ENCODE measurements at regions not wholly inside any gene's neighbourhood (a gene's known extent, or its start where the extent isn't known, plus 50 kb on each side); places are given as distances from the start of the nearest gene placed in this dataset.

DNA sequence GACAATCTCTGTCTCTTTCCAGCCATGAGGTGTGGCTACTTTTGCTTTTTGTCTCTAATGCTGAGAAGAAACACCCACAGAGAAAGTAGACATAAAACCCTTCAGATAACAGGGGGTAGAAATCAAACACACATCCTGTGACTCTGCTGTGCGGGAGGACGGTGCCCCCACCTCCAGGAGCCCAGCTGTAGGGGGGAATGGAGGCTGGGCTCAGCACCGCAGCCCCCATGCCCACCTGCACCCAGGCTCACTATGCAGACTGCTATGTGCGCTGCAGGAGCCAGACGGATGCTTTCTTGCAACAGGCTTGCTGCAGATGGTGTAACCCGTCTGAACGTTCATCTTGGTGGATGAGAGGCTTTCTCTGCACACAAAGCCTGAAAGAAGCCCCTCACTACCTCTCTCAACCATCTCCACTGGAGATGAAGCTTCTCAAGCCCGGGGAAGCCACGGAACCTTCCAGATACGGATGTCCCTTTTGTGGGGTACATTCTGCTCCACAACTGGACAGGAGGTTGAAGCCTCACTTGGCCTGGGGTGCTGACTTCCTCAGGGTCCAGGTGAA, 207.2 kb downstream of the GADD45G start:
- TF ChIP-seq, protein P1, sequence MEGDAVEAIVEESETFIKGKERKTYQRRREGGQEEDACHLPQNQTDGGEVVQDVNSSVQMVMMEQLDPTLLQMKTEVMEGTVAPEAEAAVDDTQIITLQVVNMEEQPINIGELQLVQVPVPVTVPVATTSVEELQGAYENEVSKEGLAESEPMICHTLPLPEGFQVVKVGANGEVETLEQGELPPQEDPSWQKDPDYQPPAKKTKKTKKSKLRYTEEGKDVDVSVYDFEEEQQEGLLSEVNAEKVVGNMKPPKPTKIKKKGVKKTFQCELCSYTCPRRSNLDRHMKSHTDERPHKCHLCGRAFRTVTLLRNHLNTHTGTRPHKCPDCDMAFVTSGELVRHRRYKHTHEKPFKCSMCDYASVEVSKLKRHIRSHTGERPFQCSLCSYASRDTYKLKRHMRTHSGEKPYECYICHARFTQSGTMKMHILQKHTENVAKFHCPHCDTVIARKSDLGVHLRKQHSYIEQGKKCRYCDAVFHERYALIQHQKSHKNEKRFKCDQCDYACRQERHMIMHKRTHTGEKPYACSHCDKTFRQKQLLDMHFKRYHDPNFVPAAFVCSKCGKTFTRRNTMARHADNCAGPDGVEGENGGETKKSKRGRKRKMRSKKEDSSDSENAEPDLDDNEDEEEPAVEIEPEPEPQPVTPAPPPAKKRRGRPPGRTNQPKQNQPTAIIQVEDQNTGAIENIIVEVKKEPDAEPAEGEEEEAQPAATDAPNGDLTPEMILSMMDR (IDR thresholded peaks at IDR 0.05), result no peak

DNA sequence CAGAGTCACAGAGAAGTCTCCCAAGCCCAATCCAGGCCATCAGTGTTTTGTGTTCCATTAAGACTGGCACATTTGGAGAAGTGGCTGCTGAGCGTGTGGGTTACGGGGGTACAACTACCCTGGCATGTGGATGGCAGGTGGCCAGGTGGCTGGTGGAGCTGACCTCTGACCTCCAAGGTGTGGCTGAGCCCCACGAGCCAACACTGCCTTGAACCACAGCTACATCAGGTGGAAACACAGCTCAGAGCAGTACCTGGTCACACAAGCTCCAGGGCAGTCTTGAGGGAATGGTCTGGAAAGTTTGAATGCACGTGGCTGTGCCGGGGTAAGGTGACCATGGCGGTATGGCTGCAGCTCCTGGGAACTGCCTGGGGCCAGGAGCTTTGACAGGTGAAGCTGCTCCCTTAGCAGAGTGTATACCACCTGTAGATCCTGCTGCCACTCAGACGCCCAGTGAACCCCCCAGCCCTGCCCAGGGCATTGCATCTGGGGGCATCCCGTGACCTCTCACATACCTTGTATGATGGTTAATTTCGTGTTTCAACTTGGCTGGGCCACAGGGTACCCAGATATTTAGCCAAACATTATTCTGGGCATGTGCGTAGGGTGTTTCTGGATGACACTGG, 207.9 kb downstream of the GADD45G start:
- TF ChIP-seq, protein P1 (IDR thresholded peaks at IDR 0.05), result no peak

DNA sequence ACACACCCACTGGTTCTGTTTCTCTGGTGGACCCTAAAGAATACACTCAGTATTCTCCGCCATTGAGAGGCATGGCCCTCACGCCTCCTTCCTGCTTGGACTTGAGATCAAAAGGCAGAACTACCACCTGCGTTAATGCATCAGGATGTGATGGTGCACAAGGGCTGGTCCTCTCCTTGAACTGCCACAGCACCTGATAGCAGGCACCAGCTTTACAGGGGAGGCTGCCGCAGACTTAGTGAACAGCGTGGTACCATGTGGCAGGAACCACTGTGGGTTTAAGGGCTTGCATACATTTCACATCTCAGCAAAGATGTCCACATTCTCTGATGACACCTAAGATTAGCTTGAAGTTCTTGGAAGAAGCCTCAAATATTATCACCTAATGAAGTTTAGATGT, 208.7 kb downstream of the GADD45G start:
- TF ChIP-seq, protein P1 (IDR thresholded peaks at IDR 0.05), result no peak

DNA sequence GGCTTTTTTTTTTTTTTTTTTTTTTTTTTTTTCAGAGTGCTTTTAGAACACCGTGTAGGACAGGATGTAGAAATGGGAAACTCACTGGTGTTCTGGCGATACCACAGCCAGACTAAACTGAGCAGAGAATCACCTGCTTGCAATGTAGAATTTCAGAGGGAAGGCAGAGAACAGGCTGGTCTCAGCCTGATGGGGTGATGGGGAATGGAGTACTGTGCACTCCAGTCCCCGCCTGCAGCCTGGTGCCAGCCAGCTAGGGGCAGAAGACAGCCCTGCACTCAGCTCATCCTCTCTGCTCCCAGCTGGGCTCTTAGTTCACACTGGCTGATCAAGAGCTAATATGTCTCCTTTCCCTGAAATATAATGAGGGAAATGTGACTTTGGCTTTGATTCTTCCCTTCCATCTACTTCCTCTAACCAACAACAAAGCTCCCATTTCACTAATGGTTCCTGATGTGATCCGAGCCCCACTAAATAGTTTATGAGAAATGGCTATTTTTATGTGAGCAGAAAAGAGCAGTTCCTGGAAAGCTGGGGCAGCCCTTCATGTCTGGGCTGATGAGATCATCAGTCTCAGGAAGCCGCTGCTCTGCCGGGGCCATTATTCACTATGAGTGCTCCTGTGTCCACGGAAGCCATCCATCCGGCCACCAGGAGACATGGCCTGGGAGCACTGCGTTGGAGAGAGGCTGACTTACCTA, 209.7 kb downstream of the GADD45G start:
- TF ChIP-seq, protein P1 (IDR thresholded peaks at IDR 0.05), result no peak

DNA sequence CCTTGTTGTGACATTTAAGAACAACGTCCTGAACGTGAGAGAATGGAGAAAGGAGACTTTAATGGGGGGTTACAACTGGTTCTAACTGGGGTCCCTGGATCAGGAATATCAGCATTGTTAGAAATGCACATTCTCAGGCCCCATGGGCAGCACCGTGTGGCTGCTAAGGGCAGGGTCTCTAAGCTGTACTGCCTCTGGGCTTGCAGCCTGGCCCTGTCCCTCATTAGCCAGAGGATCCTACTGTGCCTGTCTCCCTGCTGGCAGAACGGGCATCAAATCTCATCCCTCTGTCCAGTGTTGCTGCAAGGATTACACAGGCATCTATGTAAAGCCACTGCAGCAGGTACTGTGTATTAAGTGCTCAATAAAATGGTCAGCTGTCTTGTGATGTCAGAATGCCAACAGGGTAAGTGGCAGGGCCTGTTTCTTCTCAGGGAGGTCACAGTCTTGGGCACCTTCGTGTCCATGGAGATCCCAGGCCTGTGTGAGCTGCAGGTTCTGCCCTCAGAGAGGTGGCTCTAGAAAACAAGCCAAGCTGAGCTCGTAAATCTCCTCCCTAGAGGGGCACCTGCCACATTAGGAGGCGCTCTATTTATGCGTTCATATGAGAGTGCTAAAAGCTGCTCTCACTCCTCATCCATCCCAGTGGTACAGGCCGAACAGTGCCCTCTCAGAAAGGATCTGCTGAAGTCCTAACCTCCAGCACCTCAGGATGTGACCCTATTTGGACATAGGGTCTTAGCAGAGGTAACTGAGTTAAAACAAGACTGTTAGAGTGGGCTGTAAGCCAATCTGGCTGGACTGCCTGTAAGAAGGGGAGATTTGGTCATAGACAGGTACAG, 210.5 kb downstream of the GADD45G start:
- TF ChIP-seq, protein P1 (IDR thresholded peaks at IDR 0.05), result no peak

DNA sequence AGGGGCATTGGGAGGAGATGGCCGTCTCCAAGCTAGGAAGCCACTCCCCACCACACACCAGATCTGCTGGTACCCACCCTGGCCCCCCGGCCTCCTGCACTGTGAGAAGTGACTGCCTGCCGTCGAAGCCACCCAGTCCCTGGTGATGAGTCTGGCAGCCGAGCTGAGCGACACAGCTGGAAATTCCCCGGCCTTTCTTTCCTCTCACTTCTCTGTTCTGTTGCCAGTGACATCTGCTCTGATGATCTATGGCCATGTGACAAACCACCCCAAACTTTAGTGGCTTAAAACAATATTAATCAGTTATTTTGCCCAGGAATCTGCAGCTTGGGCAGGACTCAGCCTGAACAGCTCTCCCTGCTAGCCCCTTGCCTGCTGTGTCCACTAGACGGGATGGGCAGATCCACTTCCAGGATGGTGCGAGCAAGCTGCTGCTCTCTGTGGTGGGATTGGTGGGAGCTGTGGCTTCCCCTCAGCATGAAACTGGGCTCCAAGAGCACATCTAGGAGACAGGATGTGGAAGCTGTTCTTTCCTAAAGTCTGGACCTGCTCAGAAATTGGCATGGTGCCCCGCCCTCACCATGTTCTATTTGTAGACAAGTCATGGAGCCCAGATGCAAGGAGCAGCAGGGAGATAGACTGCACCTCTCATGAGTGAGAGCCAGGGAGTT, 211.2 kb downstream of the GADD45G start:
- TF ChIP-seq, protein P1 (IDR thresholded peaks at IDR 0.05), result no peak
